GM15510 (cell line): ENCODE measurements at regions not wholly inside any gene's neighbourhood (a gene's known extent, or its start where the extent isn't known, plus 50 kb on each side); places are given as distances from the start of the nearest gene placed in this dataset.
A peak's percentile ranks its signal among the peaks of the same experiment; 100 is the strongest.

Source experiments
- POLR2A ChIP-seq: IDR thresholded peaks from 3 replicates; pipeline ENCODE4 v1.6.1; 2011; ENCODE audit warnings: borderline replicate concordance; ENCODE audit not compliant: insufficient read length; ENCODE audit errors: extremely low read depth

DNA sequence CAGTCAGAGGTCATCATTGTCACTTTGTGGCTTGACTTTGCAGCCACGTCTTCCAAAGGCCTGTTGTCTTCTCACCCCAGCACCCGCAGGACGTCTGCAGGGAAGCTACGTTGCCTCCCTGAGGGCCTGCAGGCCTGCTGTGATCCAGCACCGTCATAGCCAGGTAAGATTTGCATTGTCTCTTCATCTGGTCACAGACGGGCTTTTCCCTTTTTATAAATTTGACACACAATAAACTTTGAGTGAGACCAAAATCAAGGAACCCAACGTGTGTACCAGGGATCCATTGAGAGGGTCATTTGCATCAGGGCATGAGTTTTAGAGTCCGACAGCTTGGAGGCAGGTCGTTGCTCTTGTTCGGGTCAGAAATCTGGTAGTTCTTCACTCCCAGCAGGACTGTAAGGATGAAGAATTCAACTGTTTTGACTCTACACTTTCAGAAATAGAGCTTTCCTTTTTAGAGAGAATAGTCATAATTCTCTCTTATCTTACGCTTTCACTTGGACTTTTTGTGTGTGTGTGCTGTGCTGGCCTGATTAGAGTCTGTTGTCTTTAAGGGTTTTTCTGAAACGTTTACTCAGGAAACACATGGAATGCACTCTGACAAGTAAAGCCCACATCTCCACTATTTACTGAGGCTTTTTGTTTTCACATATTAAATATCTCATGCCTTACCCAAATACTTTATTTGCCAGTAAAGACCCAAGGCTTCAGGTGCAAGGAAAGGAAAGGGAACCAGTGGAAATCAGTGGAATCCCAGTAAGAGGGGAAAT, 177.2 kb upstream of the TAB2 start:
- TF ChIP-seq POLR2A, result peak; percentile 24

DNA sequence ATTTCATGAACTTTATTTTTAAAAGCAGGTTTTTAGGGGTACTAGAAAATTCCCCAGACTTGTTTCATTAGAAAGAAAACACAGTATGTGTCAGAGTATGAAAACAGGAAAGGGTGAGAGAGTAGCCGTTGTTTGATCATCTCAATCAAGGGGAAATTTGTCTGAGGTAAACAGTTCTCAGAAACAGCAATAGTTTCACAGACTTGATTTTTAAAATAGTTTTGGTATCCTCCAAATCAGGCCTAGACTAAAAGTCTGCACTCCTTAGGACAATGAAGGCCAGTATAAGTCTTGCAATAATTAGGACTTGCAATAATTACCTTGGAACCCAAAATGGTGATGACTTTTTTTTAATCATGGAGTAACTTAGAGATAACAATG, 176.6 kb upstream of the TAB2 start:
- TF ChIP-seq POLR2A, result no peak

DNA sequence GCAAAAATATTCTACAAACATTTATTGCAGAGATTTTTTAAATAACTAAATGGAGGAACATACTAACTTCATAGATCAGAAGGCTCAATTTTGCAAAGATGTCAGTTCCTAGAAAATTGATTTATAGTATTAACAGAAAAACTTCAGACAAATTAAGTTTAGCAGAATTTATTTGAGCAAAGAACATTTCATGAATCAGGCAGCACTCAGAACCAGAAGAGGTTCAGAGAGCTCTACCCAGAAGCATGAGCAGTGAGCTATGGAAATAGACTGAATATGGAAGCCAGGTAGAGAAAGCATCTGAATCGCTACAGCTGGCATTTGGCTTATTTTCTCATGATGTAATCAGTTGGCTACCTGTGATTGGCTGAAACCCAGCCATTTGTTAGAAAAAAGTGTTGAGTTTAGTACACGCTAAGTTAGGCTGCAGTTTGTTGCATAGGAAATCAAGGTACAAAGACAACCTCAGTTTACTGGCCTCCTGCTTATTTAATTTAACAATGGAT, 174.5 kb upstream of the TAB2 start:
- no peak for TF ChIP-seq POLR2A

DNA sequence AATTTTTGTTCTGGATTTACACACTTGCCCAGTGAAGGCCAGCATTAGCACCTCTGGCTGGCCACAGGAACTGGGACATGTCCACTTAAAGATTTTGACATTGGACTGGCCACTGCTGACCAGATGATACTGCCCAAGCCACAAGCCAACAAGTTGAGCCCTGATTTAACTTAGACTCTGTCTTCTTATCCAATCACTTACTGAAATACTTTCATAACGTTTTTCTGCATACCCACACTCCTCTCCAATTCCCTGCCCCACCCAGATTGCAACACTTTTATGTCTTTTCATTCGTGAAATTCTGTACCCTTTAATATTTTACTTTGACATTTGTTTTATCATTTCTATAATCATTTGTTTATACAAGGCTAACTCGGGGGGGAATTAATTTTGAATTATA, 170.3 kb upstream of the TAB2 start:
- no peak for TF ChIP-seq POLR2A

DNA sequence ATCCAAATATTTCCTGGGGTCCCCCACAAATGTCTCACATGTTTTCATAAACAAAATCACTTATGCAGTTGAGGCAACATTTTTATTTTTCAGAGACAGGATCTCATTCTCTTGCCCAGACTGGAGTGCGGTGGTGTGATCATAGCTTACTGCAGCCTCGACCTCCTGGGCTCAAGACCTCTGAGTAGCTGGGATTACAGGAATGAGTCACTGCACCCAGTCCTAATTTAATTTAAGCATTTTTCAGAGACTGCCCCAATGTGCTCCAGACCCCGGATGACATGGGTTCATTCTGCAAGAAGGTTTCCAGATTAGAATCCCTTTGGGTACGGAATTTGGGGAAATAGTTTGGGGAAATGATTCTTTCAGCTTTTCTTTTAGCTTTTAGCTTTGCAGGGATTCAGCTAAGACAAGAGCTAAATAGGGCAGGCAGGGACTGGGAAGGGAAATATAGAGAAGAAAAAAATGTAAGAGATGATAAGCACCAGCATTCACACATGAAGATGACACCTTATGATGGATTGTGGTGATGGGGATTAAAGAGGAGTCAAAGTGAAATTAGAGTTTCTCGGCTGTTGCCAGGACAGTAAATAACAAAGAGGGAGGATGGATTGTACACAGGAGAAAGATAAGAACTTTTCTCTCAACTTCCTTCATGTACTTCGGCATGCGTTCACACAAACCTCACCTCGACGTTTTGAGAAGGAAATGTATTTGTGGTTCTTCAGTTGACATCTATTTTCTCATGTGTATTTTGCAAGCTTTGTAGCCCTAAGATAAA, 169.4 kb upstream of the TAB2 start:
- TF ChIP-seq POLR2A, result no peak

DNA sequence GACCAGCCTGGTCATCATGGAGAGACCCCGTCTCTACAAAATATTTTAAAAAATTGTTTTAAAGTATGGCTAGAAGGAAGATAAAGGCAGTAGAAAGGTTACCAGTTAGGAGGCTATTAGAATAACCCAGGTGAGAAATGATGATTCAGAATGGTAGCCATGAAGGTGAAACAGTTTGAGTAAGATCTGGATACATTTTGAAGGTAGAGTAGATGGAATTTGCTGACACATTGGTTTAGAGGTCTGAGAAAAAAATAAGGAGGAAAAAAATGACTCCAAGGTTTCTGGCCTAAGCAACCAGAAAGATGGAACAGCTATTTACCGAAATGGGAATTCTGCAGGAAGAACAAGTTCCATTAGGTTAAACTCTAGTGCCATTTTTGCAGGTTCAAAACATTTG, 167.9 kb upstream of the TAB2 start:
- TF ChIP-seq POLR2A, result no peak

DNA sequence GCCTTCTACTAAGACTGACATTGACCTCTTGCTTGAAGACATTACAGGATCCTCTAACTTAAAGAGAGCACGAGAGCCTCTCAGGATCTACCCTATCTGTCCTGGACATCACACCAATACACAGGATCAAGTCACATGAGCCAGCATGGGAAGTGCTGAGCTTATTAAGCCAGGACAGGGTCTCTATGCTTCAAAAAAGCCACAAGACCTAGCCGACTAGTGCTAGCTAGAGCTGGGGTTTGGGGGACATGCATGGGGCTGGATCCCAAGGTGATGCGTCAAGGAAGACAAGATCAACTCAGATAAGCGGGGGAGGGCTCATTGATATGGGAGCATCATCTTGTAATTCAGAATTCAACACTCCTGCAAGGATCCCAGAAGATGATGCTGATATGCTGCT, 167.2 kb upstream of the TAB2 start:
- TF ChIP-seq POLR2A, result no peak

DNA sequence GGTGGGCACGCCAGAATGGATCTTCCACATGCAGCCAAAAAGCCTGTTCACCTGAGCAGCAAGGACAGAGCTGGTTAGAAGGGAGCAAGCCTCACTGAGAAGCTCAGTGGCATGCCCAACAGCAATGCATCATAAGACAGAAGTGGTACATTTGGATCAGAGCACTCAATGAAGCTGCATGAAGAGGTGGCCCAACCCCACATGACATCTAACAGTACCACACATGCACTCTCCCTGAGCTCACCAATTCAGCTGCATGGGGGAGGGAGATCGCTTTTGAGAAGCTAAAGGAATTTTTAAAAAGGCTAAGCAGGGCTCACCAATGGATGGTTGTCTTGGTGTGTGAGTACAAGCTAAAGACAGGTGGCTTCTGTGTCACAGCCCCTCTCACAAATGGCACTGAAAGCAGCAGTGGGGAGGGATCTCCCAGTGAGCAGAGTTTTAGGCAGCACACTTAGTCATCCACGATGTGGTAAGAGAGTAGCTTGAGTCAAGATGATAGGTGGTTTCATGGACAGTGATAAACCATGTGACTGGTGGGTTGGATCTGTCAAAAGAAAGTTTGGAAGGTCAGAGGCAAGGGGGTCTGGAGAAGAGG, 166.6 kb upstream of the TAB2 start:
- no peak for TF ChIP-seq POLR2A

DNA sequence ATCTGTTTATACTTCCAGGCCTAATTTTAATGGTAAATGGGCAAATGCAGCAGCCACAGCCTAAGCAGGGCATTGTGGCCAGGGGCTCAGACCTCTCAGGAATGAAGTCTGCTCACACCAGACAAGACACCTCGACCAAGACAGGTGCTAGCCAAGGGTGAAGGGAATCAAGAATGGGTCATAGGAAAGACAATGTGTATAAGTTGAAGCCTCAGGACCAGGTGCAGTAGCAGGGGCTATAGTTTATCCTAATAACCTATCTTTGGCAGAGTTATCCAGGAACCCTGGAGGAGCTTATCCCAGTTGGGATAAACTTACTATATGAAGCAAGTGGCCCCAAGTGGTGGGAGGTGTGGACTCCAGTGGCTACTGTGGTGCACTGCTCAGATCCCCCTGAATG, 165.0 kb upstream of the TAB2 start:
- no peak for TF ChIP-seq POLR2A

DNA sequence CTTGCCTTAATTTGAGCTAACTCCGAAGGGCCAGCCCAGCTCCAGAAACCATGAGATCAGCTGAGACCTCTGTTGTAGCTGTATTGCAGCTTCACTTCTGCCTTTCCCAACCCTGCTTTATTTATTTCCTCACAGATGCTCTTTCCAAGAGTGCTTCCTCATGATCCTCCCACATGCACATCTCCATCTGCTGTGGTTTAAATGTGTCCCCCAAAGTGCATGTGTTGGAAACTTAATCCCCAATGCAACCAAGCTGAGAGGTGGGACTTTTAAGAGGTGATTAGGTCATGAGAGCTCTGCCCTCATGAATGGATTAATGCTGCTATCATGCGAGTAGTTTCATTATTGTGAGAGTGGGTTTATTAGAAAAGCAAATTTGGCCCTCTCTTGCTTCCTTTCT, 164.4 kb upstream of the TAB2 start:
- no peak for TF ChIP-seq POLR2A

DNA sequence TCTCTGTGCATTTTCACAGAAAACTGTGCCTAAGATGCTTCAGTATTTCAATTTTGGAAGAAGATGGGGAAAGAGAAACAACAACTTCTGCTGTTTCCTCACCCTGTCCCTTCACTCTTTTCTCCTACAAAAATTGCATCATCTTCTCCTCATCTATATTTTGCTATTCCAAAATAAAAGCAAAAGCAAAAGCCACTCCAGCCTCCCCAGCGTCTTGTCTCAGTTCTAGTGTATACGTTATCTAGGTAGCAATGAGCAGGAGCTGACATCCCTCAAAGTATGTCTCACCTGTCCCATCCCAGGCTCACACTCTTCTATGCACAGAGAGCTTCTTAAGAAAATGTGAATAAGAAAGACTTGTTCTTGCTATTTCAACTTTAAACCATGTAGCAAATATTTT, 163.8 kb upstream of the TAB2 start:
- no peak for TF ChIP-seq POLR2A

DNA sequence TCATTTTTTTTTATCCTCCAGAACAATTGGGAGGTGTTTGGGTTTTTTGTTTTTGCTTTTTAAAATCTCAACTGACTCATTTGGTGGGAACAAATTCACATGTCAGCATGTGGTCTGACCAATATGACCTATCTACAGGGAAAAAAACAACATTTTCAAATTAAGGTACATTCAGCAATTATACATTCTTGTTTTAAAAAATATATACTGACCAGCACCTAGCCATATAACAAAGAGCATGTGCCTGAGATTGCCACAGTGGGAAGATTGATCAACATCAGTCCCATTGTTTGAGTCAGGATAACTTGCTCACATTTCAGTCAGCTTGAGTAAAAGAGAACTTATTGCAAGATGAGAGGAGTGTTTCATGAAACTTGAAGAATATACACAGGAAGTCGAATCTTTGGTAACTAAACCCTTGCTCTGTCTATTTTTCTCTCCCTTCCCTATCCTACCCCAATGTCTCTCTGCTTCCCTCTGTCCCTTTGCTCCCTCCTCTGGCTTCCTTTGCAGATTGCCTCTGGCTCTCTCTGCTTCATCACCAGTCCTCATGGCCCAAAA, 163.2 kb upstream of the TAB2 start:
- TF ChIP-seq POLR2A, result no peak

DNA sequence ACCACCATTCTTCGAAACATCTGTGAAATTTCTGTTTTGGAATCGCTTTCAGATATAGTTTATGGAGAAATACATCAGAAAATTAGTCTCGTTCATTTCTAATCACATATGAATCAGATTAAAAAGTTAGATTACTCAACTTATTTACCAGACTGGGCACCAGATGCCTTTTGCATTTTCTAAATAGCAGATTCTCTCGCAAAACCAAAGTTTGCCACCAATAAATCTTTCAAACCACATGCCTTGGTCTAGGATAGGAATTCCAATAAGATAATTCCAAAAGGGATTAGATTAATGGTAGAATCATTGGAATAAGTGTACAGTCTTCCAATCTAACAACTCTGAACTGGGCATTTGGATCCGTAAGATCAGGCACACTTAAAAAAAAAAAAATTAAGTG, 160.4 kb upstream of the TAB2 start:
- TF ChIP-seq POLR2A, result no peak

DNA sequence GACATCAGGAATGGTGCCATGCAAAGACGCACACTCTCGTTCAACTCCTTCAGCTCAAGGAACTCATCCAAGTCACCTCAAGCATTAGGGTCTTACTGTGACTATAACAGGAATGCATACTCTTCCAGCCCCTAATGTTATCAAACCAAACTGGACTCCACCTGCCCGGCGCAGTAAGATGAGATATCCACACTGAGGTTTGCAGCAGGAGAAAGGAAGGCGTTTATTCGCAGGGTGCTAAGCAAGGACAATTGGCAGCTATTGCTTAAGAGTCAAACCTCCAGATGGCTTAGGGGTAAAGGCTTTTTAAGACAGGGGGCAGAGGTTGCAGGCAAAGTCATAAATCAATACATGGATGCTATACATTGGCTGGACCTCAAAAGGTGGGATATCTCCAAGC, 159.4 kb upstream of the TAB2 start:
- no peak for TF ChIP-seq POLR2A

DNA sequence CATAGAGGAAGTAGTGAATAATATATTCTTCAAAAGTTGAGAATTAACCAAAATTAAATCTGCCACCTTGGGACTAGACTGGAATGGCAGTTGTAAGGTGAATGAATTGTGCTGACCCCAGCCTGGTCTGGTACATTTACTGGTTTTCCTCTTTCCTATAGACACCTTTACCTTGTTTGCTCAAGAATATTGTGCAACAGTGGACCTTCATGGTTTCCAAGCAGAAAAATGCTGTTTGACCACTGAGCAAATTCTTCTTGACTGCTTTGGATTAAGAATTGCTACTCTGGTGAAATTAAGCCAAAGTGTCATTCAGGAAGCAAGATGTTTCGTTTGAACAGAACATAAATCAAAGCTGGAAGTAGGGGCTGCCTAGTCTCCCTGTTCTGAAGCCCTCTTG, 156.6 kb upstream of the TAB2 start:
- TF ChIP-seq POLR2A, result no peak
